ENCODE measurements at regions not wholly inside any gene's neighbourhood (a gene's known extent, or its start where the extent isn't known, plus 50 kb on each side); places are given as distances from the start of the nearest gene placed in this dataset.

DNA sequence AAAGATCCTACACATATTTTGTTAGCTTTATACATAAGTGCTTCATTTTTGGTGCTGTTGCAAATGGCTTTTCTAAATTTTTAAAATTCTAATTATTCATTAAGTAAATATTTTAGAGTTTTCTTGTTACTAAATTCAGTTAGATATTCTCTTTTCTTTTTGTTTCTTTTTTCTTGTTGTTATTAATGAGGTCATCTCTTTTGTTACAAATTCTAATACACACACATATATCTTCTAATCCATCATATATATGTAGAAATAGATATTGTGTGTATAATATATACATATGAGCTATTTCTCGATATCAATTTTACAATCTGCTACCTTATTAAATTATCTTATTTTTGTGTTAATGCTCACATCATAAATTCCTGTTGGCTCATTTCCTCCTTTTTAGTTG, 255.9 kb downstream of the GALR1 start:
- ATAC-seq, result no peak

DNA sequence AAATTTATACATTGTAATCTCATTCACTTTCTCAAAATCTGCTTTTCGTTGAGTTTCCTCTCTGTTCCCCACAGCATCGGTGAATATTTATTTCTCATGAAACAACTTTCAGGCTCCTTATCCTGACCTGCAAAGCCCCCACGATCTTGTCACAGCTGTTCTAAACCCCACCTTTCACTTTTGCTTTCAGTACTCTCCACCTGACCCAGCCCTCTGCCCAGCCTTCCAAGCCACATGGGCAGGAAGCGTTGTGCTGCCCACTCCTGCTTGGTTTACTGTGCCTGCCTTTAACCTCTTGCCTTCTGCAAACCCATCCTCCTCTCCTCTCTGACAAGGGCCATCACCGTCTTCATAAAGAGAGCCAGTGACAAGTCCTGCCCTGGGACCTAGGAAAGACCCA, 262.5 kb downstream of the GALR1 start:
- ATAC-seq, result no peak
- TF ChIP-seq CSDC2 (CRISPR knock-in tag; IDR thresholded peaks at IDR 0.05) (no peak), TCF4 (CRISPR knock-in tag; IDR thresholded peaks at IDR 0.05; ENCODE audit: borderline replicate concordance) (no peak), ZNF565 (CRISPR knock-in tag; conservative IDR thresholded peaks at IDR 0.05; ENCODE audit: low read depth) (no peak), ARNTL (CRISPR knock-in tag; IDR thresholded peaks at IDR 0.05; ENCODE audit: borderline replicate concordance, low read depth) (no peak), ZFP3 (CRISPR knock-in tag; IDR thresholded peaks at IDR 0.05) (no peak), OSR1 (CRISPR knock-in tag; IDR thresholded peaks at IDR 0.05) (no peak), TOX (CRISPR knock-in tag; IDR thresholded peaks at IDR 0.05; ENCODE audit: borderline replicate concordance) (no peak), SNAI2 (CRISPR knock-in tag; IDR thresholded peaks at IDR 0.05) (no peak), ZNF70 (CRISPR knock-in tag; IDR thresholded peaks at IDR 0.05) (no peak), PPARA (CRISPR knock-in tag; IDR thresholded peaks at IDR 0.05; ENCODE audit: borderline replicate concordance) (no peak)

More for the DNA sequence above, 255.9 kb downstream of the GALR1 start:
- TF ChIP-seq ZNF8 (CRISPR knock-in tag; IDR thresholded peaks at IDR 0.05) (no peak), ZNF565 (CRISPR knock-in tag; conservative IDR thresholded peaks at IDR 0.05; ENCODE audit: low read depth) (no peak), ZFP30 (CRISPR knock-in tag; IDR thresholded peaks at IDR 0.05) (no peak), ZNF70 (CRISPR knock-in tag; IDR thresholded peaks at IDR 0.05) (no peak), TCF4 (CRISPR knock-in tag; IDR thresholded peaks at IDR 0.05; ENCODE audit: borderline replicate concordance) (no peak)
- TF ChIP-seq, protein P1, sequence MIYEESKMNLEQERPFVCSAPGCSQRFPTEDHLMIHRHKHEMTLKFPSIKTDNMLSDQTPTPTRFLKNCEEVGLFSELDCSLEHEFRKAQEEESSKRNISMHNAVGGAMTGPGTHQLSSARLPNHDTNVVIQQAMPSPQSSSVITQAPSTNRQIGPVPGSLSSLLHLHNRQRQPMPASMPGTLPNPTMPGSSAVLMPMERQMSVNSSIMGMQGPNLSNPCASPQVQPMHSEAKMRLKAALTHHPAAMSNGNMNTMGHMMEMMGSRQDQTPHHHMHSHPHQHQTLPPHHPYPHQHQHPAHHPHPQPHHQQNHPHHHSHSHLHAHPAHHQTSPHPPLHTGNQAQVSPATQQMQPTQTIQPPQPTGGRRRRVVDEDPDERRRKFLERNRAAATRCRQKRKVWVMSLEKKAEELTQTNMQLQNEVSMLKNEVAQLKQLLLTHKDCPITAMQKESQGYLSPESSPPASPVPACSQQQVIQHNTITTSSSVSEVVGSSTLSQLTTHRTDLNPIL (CRISPR knock-in tag; IDR thresholded peaks at IDR 0.05; ENCODE audit: low read depth), result no peak

DNA sequence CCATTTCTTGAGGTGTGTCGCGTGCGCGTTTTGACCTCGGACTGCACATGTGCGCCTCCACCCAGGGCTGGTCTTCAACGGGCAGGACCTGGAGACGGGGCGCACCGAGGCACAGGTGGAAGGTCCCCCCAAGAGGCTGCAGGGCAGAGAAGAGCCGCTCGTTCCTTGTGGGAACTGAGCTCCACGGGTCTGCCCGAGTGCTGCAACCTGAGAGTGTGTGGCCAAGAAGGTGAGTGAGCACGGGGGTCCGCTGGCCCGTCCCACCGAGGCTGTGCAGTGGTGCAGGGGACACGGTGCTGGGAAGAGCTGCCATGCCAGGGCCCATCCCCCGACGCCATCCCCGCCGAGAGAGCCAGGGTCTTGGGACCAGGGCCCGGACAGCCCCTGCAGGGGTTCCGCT, 268.3 kb downstream of the GALR1 start:
- no peak for ATAC-seq
- TF ChIP-seq PPARA (CRISPR knock-in tag; IDR thresholded peaks at IDR 0.05; ENCODE audit: borderline replicate concordance) (no peak), TOX (CRISPR knock-in tag; IDR thresholded peaks at IDR 0.05; ENCODE audit: borderline replicate concordance) (no peak), GLIS3 (CRISPR knock-in tag; IDR thresholded peaks at IDR 0.05) (no peak)

DNA sequence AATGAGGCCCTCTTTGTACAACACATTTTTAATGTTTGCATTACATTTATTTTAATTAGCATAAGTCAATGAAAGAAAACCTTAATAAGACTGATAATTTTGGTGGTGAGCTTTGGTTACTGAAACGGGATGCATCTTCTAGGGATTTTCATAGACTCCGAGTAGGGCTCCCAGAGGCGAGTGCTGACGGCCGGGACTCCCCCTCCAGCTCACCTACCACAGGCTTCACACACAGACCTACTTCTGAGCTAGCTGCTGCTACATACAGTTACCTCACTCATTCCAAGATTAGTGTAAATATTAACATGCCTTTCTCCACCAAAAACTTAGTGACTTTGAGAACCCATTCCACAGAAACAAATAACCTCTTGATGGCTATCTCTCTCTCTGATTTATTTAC, 271.1 kb downstream of the GALR1 start:
- no peak for ATAC-seq
- TF ChIP-seq ZFP3 (CRISPR knock-in tag; IDR thresholded peaks at IDR 0.05), result no peak
- TF ChIP-seq, protein P1 (CRISPR knock-in tag; IDR thresholded peaks at IDR 0.05; ENCODE audit: low read depth), result no peak
- TF ChIP-seq PPARA (CRISPR knock-in tag; IDR thresholded peaks at IDR 0.05; ENCODE audit: borderline replicate concordance), result no peak
- no peak for TF ChIP-seq ZNF8 (CRISPR knock-in tag; IDR thresholded peaks at IDR 0.05)
- TF ChIP-seq ARNTL (CRISPR knock-in tag; IDR thresholded peaks at IDR 0.05; ENCODE audit: borderline replicate concordance, low read depth), result no peak

DNA sequence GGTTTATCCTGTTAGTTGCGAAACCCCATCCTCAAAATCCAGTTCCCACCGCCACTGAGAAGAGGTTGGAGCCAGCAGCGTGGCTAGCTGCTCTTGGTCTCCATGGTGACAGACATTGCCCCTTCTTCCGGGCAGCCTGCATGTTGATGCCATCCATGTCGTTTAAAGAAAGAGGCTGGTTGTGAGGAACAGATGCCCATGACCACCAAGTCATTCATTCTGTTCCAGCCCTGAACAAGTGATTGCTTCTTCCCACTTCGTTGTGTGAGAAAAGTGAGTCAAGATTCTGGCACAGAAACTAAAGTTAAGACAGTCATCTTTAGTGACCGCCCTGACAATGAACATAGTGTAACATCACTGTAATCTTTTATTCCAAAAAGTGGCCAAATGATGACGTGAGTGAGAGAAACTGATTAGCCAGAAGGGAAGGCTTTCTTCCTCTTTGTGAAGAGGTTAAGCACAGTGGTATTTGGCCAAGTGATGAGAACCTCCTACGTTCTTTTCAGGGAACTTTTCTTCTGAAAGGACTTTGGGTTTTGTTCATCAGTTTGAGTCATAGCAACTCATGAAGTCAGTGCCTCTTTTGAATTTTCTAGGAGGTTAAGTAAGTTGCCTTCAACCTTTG, 272.5 kb downstream of the GALR1 start:
- TF ChIP-seq ZNF565 (CRISPR knock-in tag; conservative IDR thresholded peaks at IDR 0.05; ENCODE audit: low read depth) (no peak), ESRRG (CRISPR knock-in tag; IDR thresholded peaks at IDR 0.05) (no peak), ZFP30 (CRISPR knock-in tag; IDR thresholded peaks at IDR 0.05) (no peak)
- no peak for ATAC-seq

DNA sequence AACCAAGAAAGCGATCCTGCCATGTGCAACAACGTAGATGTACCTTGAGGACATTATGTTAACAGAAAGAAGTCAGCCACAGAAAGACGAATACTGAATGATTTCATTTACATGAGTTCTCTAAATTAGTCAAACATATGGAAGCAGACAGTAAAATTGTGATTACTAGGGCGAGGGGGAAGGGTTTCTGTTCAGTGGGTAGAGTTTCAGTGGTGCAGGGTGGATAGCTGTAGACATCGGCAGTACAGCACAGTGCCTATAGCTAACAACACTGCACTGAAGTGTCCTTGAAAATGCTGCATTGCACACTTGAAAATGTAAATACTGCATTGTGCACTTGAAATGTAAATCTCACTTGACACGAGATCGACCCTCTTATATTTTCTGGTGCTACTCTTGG, 275.3 kb downstream of the GALR1 start:
- ATAC-seq, result no peak
- no peak for TF ChIP-seq CSDC2 (CRISPR knock-in tag; IDR thresholded peaks at IDR 0.05)
- no peak for TF ChIP-seq TCF4 (CRISPR knock-in tag; IDR thresholded peaks at IDR 0.05; ENCODE audit: borderline replicate concordance)
- TF ChIP-seq ZNF565 (CRISPR knock-in tag; conservative IDR thresholded peaks at IDR 0.05; ENCODE audit: low read depth), result no peak
- TF ChIP-seq ZC3H10 (CRISPR knock-in tag; IDR thresholded peaks at IDR 0.05), result no peak
- TF ChIP-seq, protein P2, sequence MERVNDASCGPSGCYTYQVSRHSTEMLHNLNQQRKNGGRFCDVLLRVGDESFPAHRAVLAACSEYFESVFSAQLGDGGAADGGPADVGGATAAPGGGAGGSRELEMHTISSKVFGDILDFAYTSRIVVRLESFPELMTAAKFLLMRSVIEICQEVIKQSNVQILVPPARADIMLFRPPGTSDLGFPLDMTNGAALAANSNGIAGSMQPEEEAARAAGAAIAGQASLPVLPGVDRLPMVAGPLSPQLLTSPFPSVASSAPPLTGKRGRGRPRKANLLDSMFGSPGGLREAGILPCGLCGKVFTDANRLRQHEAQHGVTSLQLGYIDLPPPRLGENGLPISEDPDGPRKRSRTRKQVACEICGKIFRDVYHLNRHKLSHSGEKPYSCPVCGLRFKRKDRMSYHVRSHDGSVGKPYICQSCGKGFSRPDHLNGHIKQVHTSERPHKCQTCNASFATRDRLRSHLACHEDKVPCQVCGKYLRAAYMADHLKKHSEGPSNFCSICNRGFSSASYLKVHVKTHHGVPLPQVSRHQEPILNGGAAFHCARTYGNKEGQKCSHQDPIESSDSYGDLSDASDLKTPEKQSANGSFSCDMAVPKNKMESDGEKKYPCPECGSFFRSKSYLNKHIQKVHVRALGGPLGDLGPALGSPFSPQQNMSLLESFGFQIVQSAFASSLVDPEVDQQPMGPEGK (CRISPR knock-in tag; IDR thresholded peaks at IDR 0.05; ENCODE audit: borderline replicate concordance), result no peak
- TF ChIP-seq, protein P3, sequence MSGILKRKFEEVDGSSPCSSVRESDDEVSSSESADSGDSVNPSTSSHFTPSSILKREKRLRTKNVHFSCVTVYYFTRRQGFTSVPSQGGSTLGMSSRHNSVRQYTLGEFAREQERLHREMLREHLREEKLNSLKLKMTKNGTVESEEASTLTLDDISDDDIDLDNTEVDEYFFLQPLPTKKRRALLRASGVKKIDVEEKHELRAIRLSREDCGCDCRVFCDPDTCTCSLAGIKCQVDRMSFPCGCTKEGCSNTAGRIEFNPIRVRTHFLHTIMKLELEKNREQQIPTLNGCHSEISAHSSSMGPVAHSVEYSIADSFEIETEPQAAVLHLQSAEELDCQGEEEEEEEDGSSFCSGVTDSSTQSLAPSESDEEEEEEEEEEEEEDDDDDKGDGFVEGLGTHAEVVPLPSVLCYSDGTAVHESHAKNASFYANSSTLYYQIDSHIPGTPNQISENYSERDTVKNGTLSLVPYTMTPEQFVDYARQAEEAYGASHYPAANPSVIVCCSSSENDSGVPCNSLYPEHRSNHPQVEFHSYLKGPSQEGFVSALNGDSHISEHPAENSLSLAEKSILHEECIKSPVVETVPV (CRISPR knock-in tag; IDR thresholded peaks at IDR 0.05), result no peak
- TF ChIP-seq ESRRG (CRISPR knock-in tag; IDR thresholded peaks at IDR 0.05), result no peak
- TF ChIP-seq, protein P4, sequence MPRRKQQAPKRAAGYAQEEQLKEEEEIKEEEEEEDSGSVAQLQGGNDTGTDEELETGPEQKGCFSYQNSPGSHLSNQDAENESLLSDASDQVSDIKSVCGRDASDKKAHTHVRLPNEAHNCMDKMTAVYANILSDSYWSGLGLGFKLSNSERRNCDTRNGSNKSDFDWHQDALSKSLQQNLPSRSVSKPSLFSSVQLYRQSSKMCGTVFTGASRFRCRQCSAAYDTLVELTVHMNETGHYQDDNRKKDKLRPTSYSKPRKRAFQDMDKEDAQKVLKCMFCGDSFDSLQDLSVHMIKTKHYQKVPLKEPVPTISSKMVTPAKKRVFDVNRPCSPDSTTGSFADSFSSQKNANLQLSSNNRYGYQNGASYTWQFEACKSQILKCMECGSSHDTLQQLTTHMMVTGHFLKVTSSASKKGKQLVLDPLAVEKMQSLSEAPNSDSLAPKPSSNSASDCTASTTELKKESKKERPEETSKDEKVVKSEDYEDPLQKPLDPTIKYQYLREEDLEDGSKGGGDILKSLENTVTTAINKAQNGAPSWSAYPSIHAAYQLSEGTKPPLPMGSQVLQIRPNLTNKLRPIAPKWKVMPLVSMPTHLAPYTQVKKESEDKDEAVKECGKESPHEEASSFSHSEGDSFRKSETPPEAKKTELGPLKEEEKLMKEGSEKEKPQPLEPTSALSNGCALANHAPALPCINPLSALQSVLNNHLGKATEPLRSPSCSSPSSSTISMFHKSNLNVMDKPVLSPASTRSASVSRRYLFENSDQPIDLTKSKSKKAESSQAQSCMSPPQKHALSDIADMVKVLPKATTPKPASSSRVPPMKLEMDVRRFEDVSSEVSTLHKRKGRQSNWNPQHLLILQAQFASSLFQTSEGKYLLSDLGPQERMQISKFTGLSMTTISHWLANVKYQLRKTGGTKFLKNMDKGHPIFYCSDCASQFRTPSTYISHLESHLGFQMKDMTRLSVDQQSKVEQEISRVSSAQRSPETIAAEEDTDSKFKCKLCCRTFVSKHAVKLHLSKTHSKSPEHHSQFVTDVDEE (CRISPR knock-in tag; IDR thresholded peaks at IDR 0.05), result no peak
- TF ChIP-seq, protein P5, sequence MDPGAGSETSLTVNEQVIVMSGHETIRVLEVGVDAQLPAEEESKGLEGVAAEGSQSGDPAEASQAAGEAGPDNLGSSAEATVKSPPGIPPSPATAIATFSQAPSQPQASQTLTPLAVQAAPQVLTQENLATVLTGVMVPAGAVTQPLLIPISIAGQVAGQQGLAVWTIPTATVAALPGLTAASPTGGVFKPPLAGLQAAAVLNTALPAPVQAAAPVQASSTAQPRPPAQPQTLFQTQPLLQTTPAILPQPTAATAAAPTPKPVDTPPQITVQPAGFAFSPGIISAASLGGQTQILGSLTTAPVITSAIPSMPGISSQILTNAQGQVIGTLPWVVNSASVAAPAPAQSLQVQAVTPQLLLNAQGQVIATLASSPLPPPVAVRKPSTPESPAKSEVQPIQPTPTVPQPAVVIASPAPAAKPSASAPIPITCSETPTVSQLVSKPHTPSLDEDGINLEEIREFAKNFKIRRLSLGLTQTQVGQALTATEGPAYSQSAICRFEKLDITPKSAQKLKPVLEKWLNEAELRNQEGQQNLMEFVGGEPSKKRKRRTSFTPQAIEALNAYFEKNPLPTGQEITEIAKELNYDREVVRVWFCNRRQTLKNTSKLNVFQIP (CRISPR knock-in tag; IDR thresholded peaks at IDR 0.05; ENCODE audit: borderline replicate concordance, low read depth), result no peak
- TF ChIP-seq BACH2 (CRISPR knock-in tag; IDR thresholded peaks at IDR 0.05; ENCODE audit: borderline replicate concordance), result no peak
- no peak for TF ChIP-seq RARB (CRISPR knock-in tag; IDR thresholded peaks at IDR 0.05)
